ENCODE measurements at regions not wholly inside any gene's neighbourhood (a gene's known extent, or its start where the extent isn't known, plus 50 kb on each side); places are given as distances from the start of the nearest gene placed in this dataset.
A peak's percentile ranks its signal among the peaks of the same experiment; 100 is the strongest.
"Not testable (repeated sequence)": the region's sequence is repeated elsewhere in the genome, so short reads cannot be mapped to it uniquely, and the experiment has no call there.

- DNase-seq (ENCODE audit: low read depth): no peak
Measured at GRCh38 chr4:75287738-75288517, 226.3 kb downstream of the RCHY1 start.

DNA sequence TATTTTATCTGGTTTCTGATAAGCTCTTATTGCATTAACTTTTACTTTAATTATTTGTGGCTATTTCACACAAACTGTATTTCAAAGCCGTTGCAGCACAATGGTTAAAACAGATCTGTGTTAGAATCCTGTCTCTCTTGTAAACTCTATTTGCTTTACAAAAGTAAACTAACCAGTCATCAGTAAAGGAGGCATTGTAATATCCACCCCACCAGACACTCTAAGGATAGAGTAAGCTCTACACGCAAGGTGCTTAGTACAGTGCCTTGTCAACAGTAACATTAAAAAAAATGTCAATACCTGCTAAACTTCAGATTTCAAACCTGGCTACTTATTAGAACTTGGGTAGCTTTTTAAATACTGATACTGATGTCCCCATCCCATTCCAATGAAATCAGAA, 228.4 kb downstream of the RCHY1 start:
- DNase-seq (ENCODE audit: low read depth): no peak

- no peak for DNase-seq (ENCODE audit: low read depth)
Measured at GRCh38 chr4:75284831-75285230, 229.4 kb downstream of the RCHY1 start.

DNA sequence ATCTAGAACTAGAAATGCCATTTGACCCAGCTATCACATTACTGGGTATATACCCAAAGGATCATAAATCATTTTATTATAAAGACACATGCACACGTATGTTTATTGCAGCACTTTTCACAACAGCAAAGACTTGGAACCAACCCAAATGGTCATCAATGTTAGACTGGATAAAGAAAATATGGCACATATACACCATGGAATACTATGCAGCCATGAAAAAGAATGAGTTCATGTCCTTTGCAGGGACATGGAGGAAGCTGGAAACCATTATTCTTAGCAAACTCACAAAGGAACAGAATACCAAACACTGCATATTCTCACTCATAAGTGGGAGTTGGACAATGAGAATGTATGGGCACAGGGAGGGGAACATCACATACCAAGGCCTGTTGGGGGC, 233.7 kb downstream of the RCHY1 start:
- not testable (repeated sequence) for DNase-seq (ENCODE audit: low read depth)

DNA sequence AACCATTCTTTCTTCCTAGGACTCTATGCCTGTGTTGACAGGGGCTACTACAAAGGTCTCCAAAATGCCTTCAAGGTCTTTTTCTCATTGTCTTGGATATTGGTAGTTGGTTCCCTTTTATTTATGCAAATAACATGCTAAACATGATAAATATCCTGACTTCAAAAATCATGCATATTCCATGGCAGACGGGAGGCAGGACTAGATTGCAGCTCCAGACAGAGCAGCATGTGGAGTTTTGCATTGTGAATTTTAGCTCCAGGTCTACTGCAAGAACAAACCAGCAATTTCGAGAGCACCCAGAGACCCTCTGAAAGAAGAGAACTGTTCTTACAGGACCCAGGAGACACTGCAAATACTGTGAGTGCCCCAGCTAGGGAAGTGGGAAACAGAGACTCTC, 254.9 kb downstream of the RCHY1 start:
- DNase-seq (ENCODE audit: low read depth): no peak

- DNase-seq (ENCODE audit: low read depth): no peak
Measured at GRCh38 chr4:75255261-75255660, 258.9 kb downstream of the RCHY1 start.

- DNase-seq (ENCODE audit: low read depth): no peak
Measured at GRCh38 chr4:75254745-75255144, 259.5 kb downstream of the RCHY1 start.

GRCh38 chr4:75253094-75253493, 261.1 kb downstream of the RCHY1 start:
- DNase-seq (ENCODE audit: low read depth): not testable (repeated sequence)

DNA sequence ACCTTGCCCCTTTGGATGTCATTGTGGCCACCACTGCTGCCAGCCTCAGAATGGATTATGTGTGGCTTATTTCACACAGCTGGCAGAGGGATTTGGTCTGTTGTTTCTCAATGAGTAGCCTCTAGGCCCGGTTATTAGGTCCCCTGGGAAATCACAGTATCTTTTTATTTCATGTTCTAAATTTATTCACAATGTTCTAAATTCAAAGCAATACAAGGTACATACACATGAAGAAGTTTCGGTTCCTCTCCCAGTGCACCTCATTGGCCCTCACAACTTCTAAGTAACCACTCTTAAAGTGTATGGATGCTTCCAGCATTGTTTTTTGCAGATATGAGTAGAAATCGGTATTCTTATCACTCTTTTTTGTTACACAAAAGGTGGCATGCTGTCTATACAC, 262.7 kb downstream of the RCHY1 start:
- DNase-seq (ENCODE audit: low read depth): no peak

GRCh38 chr4:75249739-75250138, 264.5 kb downstream of the RCHY1 start:
- DNase-seq (ENCODE audit: low read depth): no peak

DNA sequence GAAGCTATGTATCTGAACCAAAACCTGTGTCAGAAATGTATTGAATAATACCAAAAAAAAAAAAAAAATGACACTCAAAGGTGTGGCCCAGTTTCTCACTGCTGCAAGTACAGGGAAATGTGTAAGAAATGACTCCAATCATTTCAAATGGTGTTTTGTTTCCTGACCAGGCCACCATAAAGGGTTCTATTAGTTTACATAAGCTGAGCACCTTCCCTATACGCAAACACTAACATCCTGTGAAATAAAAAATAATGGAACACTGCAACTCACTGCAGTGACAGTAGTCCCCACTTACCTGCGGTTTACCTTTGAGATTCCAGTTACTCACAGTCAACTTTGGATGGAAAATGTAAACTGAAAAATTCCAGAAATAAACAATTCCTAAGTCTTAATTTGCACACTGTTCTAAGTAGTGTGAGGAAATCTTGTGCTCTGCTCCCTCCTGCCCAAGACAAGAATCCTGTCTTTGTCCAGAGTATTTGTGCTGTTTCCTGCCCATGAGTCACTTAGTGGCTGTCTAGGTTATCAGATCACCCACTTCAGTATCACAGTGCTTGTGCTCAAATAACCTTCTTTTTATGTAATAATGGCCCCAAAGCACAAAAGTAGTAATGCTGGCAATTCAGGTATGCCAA, 265.3 kb downstream of the RCHY1 start:
- DNase-seq (ENCODE audit: low read depth): no peak

- no peak for DNase-seq (ENCODE audit: low read depth)
Measured at GRCh38 chr4:75244325-75244724, 269.9 kb downstream of the RCHY1 start.

DNA sequence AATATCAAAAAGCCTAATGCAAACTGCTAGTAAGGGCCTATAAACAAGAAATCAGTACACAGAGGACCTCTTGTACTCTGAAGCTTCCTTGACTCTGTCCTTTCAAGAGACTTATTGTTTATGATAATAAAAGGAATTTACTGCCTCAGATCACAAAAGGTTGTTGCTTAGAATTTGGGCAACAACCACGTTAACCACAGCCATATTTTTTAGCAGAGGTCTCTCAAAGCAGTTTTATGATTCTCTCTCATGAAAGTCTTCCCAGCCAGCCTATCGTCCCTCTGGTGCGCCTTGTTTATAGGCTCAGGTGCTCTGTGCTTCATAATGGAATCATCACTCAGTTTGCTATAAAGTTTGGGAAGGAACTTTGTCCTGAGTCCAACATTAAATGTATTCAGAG, 270.6 kb downstream of the RCHY1 start:
- DNase-seq (ENCODE audit: low read depth): no peak

DNA sequence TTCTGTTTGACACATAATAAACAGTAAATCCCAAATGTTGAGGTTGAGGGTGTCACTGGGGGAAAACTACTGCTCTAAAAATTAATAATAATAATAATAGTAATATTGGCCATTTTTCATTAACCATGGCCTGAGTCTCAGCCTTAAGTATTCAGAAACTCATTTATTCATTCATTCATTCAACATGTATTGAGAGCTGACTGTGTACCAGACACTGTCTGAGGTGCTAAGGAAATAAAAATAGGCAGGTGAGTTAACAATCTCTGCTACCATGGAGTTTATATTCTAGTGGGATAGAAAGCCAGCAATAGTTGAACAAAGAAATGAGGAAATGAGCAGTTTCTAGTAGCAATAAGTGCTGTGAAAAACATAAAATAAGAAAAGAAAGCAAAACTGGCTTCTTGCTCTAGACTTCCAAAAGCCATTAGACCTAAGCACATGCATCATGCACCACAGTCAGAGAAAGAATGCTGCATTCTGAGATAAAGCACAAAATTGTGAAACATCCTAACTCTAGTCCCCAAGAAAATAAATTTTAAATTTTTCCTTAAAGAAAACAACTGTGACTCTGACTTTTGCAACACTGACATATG, 278.7 kb downstream of the RCHY1 start:
- peak; percentile 5 for DNase-seq (ENCODE audit: low read depth)

- DNase-seq (ENCODE audit: low read depth): no peak
Measured at GRCh38 chr4:75232546-75232945, 281.7 kb downstream of the RCHY1 start.

DNA sequence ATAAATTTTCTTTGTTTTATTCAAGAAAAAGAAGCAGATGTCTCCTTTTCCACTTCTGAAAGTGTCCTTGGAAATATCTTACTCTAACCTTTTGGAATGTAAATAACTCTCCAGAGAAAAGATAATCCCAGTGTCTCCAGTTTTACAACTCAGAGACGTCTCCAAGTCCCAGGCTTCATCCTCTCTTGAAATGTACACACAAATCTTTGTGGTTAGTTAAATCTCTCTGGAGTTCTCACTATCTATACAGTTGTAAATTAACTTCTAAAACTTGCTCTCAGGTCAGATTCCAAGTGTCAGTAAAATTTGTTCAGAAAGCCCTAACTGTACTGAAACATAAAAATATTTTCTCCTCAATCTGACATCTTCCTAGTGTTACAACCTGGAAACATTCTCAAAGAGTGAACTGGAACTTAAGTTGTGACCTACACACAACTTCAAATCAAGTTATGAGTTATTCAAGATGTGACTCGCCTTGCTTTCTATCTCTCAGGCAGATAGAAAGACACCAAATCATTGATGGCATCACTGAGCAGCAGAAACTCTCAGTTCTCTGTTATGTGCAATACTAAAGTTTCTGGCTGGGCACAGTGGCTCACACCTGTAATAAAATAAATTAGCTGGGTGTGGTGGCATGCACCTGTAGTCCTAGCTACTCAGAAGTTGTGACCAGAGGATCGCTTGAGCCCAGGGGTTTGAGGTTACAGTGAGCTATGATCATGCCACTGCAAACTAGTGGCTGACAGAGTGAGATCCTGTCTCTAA, 284.2 kb downstream of the RCHY1 start:
- DNase-seq (ENCODE audit: low read depth): peak; percentile 10

- no peak for DNase-seq (ENCODE audit: low read depth)
Measured at GRCh38 chr4:75213480-75213879, 280.6 kb downstream of the PARM1 start.

DNA sequence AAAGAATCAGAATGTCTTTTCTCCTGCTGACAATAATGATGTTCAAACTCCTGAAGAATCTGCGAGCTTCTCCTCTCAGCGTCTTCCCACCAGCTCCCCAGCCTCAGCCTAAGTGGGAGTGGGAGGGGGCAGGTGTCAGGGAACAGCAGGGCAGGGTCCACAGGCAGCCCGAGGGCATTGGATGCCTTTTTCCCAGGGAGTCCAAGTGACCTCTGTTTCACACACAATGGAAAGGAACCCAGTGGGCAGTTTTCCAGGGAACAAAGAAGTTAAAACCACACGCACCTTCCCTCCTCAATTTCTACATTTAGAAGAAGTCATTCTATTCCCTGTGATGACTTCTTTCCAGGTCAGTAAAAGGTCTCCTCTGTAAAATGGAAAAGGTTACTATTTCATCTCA, 278.5 kb downstream of the PARM1 start:
- no peak for DNase-seq (ENCODE audit: low read depth)

GRCh38 chr4:75207902-75208301, 275.0 kb downstream of the PARM1 start:
- no peak for DNase-seq (ENCODE audit: low read depth)

GRCh38 chr4:75195111-75195510, 262.2 kb downstream of the PARM1 start:
- no peak for DNase-seq (ENCODE audit: low read depth)

DNA sequence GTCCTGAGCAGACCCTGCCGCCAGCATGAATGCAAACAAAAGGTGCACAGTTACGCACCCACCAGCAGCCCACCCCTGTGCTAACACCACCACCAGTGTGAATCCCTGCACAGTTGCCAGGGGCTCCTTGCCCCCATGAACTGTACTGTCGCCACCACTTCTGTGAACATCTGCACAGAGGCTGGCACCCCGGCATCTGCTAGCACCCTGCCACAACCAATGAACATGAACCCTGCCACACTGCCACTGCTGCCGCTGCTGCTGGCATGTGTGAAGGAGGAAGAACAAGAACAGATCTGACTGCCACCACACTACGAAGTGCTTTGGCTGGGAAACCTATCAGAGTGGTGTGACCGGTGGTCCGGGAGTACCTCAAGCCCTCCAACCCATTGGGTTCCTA, 261.3 kb downstream of the PARM1 start:
- no peak for DNase-seq (ENCODE audit: low read depth)

DNA sequence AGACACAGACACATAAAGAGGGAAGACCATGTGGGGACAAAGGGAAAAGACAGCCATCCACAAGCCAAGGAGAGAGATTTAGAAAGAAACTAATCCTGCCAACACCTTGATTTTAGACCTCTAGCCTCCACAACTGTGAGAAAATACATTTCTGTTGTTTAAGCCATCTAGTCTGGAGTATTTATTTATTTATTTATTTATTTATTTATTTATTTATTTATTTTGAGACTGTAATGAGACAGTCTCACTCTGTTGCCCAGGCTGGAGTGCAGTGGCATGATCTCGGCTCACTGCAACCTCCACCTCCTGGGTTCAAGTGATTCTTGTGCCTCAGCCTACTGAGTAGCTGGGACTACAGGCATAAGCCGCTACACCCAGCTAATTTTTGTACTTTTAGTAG, 259.3 kb downstream of the PARM1 start:
- DNase-seq (ENCODE audit: low read depth): not testable (repeated sequence)
